ENCODE measurements at regions not wholly inside any gene's neighbourhood (a gene's known extent, or its start where the extent isn't known, plus 50 kb on each side); places are given as distances from the start of the nearest gene placed in this dataset.

DNA sequence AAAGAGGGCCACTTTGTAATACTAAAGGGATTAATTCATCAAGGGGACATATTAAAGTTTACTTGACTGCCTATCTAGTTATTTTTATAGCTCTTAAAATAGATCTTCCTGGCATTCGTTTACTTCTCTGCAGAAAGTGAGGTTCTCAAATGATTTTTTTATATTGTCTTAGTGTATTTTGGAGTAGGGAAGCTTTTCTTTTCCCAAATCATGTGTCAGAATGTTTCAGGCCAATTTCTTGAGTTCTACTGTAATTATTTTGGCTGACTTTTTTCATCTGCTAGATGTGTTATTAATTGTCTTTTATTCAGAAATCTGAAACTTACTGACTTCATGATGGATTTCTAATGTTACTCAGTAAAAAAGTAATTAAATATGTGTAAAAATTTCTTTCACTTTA lies 60.2 kb upstream of the FBXL7 start:
- Histone ChIP-seq H3K36me3 (no peaks in the 10 kb centered on the region), H3K9me3 (no peaks in the 10 kb centered on the region), H3K27me3 (no peaks in the 10 kb centered on the region), H3K27ac (no peak overlapping the region), H3K4me3 (no peak overlapping the region), H3K4me1 (no peaks in the 10 kb centered on the region)
- DNase-seq = no peak
- TF ChIP-seq, protein P1, sequence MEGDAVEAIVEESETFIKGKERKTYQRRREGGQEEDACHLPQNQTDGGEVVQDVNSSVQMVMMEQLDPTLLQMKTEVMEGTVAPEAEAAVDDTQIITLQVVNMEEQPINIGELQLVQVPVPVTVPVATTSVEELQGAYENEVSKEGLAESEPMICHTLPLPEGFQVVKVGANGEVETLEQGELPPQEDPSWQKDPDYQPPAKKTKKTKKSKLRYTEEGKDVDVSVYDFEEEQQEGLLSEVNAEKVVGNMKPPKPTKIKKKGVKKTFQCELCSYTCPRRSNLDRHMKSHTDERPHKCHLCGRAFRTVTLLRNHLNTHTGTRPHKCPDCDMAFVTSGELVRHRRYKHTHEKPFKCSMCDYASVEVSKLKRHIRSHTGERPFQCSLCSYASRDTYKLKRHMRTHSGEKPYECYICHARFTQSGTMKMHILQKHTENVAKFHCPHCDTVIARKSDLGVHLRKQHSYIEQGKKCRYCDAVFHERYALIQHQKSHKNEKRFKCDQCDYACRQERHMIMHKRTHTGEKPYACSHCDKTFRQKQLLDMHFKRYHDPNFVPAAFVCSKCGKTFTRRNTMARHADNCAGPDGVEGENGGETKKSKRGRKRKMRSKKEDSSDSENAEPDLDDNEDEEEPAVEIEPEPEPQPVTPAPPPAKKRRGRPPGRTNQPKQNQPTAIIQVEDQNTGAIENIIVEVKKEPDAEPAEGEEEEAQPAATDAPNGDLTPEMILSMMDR (IDR thresholded peaks at IDR 0.05) = no peak
- intact Hi-C loops (cut with DNase I) = no loop called here
- ATAC-seq = no peak

DNA sequence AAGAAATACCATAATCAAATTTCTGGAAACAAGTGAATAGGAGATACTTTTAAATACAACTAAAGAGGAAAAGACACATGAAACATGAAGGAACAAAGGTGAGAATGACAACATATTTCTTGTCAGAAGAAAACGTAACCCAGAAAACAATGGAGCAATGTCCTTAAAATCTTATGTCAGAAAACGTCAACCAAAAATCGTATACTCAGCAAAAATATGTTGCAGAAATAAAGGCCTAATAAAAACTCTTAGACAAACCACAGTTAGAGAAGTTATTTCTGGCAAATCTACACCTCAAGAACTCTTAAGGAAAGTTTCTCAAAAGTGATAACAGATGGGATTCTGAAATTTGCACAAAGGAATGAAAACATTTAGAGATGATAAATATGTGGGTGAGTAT lies 66.3 kb upstream of the FBXL7 start:
- Histone ChIP-seq H3K36me3 (no peaks in the 10 kb centered on the region), H3K9me3 (no peaks in the 10 kb centered on the region), H3K27ac (no peak overlapping the region), H3K27me3 (no peaks in the 10 kb centered on the region), H3K4me3 (no peak overlapping the region), H3K4me1 (no peaks in the 10 kb centered on the region)
- intact Hi-C loops (cut with DNase I) = no loop called here
- ATAC-seq (no peak), DNase-seq (no peak)
- TF ChIP-seq, protein P1 (IDR thresholded peaks at IDR 0.05) = no peak

DNA sequence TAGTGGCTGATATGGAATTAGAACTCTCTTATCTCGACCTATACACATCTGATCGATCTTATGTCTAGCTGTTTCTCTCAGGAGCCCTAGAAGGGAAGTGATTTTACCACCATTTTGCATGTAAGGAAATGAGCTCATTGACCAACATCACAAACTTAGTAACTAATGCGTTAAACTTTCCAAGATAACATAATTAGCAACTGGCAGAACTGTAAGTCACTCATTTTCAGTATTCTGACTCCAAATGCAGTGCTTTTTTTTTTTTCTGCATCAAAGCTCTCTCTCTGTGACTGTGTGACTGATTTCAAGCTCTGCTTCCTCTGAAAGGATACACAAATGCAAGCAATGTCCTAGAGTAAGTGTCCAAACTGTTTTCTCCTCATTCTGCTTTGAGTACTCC lies 68.1 kb upstream of the FBXL7 start:
- Histone ChIP-seq H3K36me3 (no peaks in the 10 kb centered on the region), H3K27me3 (no peaks in the 10 kb centered on the region), H3K4me1 (no peaks in the 10 kb centered on the region), H3K9me3 (no peaks in the 10 kb centered on the region), H3K4me3 (no peak overlapping the region), H3K27ac (no peak overlapping the region)
- DNase-seq (no peak), ATAC-seq (no peak)
- intact Hi-C loops (cut with DNase I) = no loop called here
- TF ChIP-seq, protein P1 (IDR thresholded peaks at IDR 0.05) = no peak

DNA sequence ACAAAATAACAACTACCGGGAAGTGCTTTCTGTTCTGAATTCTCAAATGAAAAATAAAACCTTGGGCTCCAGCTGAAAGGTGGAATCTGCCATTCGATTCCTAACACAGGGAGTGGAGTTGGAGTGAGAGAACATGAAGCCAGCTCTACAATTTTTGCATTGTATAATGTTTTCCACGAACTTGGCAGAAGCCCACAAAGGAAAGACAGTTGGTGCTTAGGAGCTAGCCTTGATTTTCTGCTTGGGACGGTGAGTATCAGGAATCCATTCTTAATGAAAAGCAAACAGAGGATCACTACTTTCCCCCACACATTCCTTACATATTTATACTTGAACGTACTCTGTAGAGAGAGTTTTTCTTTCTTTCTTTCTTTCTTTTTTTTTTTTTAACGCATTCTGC lies 74.2 kb upstream of the FBXL7 start:
- Histone ChIP-seq H3K27ac (no peak overlapping the region), H3K36me3 (no peaks in the 10 kb centered on the region), H3K27me3 (no peaks in the 10 kb centered on the region), H3K9me3 (no peaks in the 10 kb centered on the region), H3K4me1 (no peaks in the 10 kb centered on the region), H3K4me3 (no peak overlapping the region)
- no peak for ATAC-seq
- TF ChIP-seq, protein P1 (IDR thresholded peaks at IDR 0.05) = no peak
- no peak for DNase-seq
- intact Hi-C loops (cut with DNase I) = no loop called here

DNA sequence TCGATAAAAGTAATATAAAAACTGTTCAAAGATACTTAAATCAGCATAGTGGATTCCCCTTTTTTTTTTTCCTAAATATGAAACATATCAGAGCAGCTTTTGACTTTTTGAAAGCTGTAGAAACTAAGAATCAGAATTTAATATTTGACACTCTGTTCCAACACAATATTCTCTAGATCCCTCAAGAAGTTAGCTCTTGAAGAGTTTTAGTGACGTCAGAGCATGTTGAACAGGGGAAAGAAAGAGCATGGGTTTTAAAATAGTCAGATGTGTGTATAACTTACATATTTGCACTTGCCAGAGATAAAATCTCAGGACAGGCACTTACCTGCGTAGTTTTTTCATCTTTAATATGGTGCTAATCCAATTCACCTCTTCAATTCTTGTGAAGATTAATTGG lies 75.2 kb upstream of the FBXL7 start:
- DNase-seq (no peak), ATAC-seq (no peak)
- Histone ChIP-seq H3K27me3 (no peaks in the 10 kb centered on the region), H3K9me3 (no peaks in the 10 kb centered on the region), H3K27ac (no peak overlapping the region), H3K36me3 (no peaks in the 10 kb centered on the region), H3K4me3 (no peak overlapping the region), H3K4me1 (no peaks in the 10 kb centered on the region)
- intact Hi-C loops (cut with DNase I) = no loop called here
- TF ChIP-seq, protein P1 (IDR thresholded peaks at IDR 0.05) = no peak

All from left lung (tissue), 4 donors.